ENCODE measurements at regions not wholly inside any gene's neighbourhood (a gene's known extent, or its start where the extent isn't known, plus 50 kb on each side); places are given as distances from the start of the nearest gene placed in this dataset.

DNA sequence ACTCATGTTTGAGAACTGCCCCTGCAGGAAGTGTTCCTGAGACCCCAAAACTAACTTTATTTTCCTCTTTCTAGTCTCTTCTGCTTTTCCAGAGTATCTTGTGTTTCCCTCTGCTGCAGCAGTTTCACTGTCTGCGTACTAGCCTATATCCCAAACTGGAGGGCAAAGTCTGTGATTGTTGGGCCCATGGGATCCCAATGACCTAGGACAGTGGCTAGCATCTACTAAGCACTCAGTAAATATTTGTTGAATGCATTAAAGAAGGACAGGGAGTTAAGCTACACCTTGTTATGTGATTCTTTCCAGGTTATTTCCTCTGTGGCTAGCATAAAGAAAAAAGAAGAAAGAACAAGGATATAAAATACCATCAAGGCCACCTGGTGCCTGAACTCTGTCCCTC, 210.6 kb upstream of the PHYHIPL start:
- Mint-ChIP-seq H3K27me3 (ENCODE audit: insufficient read depth, unreplicated experiment) (peaks cover 32% of the 10 kb centered on the region), H3K36me3 (ENCODE audit: insufficient read depth, unreplicated experiment) (no peaks in the 10 kb centered on the region), H3K4me3 (ENCODE audit: unreplicated experiment) (no peak overlapping the region), H3K27ac (ENCODE audit: low read depth, unreplicated experiment) (no peak overlapping the region), H3K4me1 (ENCODE audit: insufficient read depth, unreplicated experiment) (no peaks in the 10 kb centered on the region), H3K9me3 (ENCODE audit: unreplicated experiment) (peaks cover 4% of the 10 kb centered on the region)
- TF ChIP-seq, protein P1, sequence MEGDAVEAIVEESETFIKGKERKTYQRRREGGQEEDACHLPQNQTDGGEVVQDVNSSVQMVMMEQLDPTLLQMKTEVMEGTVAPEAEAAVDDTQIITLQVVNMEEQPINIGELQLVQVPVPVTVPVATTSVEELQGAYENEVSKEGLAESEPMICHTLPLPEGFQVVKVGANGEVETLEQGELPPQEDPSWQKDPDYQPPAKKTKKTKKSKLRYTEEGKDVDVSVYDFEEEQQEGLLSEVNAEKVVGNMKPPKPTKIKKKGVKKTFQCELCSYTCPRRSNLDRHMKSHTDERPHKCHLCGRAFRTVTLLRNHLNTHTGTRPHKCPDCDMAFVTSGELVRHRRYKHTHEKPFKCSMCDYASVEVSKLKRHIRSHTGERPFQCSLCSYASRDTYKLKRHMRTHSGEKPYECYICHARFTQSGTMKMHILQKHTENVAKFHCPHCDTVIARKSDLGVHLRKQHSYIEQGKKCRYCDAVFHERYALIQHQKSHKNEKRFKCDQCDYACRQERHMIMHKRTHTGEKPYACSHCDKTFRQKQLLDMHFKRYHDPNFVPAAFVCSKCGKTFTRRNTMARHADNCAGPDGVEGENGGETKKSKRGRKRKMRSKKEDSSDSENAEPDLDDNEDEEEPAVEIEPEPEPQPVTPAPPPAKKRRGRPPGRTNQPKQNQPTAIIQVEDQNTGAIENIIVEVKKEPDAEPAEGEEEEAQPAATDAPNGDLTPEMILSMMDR (IDR thresholded peaks at IDR 0.05; ENCODE audit: unreplicated experiment): no peak
- ChIA-PET CTCF (interaction anchor here (1.9 to 2.1 kb wide), 2 partner anchors 13 to 14 kb away, joined by 4 to 9 read pairs; no protein-coding TSS in a partner anchor), POLR2A (interaction anchor here (0.7 kb wide), 1 partner anchor 57 kb away, joined by 3 read pairs; no protein-coding TSS in a partner anchor)
- intact Hi-C loops (cut with micrococcal nuclease): no loop called here
- DNase-seq (ENCODE audit: unreplicated experiment): no peak
- BruUV-seq (replicated peaks): no TSS peak

DNA sequence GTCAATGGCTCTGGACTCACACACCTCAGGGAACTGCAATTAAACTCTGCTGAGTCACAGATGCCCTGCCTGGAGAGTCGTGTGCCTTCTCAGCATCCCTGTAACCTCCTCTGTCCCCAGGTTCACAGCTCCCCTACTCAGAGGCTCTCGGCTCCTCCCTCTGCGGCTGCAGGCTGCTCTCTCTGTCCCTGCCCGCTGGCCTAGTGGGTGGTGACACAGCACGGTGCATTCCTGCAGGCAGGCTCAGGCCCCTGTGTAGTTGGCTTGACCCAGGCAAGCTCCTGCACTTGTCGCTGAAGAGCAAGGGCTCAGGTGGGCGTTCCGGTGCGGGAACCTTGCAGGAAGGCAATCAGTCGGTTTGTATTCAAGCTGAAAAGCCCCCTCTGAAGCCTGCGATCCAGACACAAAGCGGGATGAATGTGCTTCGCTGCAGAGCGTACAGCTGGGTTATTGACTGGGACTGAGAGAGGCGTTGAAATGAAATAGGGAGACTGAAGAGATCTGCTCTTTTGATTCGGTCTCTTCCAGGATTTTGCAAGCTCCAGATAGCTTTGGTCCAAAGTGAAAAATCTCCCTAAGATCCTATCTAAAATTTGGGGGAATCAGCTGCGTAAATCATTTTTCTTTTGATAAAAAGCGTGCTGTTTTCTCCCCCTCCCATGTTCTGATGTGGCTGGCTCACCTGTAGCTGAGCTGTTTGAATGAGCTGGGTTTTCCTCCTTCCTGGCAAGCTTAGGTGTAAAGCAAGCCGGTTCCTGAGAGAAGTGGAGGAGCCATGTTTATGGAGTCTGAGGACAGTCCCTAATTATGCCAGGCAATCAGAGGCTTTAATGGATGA, 208.7 kb upstream of the PHYHIPL start:
- no TSS peak for BruUV-seq (replicated peaks)
- ChIA-PET POLR2A (no interaction called here), CTCF (interaction anchor here (0.8 to 2.1 kb wide), 2 partner anchors 16 to 75 kb away, joined by 3 to 9 read pairs; no protein-coding TSS in a partner anchor)
- DNase-seq (ENCODE audit: unreplicated experiment): no peak
- Mint-ChIP-seq H3K36me3 (ENCODE audit: insufficient read depth, unreplicated experiment) (no peaks in the 10 kb centered on the region), H3K4me3 (ENCODE audit: unreplicated experiment) (no peak overlapping the region), H3K9me3 (ENCODE audit: unreplicated experiment) (no peaks in the 10 kb centered on the region), H3K27ac (ENCODE audit: low read depth, unreplicated experiment) (no peak overlapping the region), H3K27me3 (ENCODE audit: insufficient read depth, unreplicated experiment) (peaks cover 32% of the 10 kb centered on the region), H3K4me1 (ENCODE audit: insufficient read depth, unreplicated experiment) (no peaks in the 10 kb centered on the region)
- TF ChIP-seq, protein P1 (IDR thresholded peaks at IDR 0.05; ENCODE audit: unreplicated experiment): no peak
- intact Hi-C loops (cut with micrococcal nuclease): no loop called here

DNA sequence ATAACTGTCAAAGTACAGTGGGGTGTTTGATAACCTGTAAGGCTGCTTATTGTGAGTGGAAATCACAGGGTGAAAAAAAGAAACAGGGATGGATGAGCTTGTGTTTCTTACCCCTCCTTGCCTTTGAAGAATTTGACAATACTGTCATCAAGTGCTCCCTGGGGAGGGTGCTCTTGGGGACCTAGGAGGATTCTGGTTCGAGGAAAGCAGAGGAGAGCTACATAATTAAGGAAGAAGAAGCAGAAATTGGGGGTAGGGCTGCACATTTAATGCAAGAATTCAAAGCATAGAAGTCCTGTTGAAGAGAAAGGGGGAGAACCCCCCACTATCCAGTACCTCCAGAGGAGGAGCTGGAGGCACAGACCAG, 208.1 kb upstream of the PHYHIPL start:
- Mint-ChIP-seq H3K27me3 (ENCODE audit: insufficient read depth, unreplicated experiment) (peaks cover 32% of the 10 kb centered on the region), H3K27ac (ENCODE audit: low read depth, unreplicated experiment) (no peak overlapping the region), H3K4me1 (ENCODE audit: insufficient read depth, unreplicated experiment) (no peaks in the 10 kb centered on the region), H3K9me3 (ENCODE audit: unreplicated experiment) (no peaks in the 10 kb centered on the region), H3K36me3 (ENCODE audit: insufficient read depth, unreplicated experiment) (no peaks in the 10 kb centered on the region), H3K4me3 (ENCODE audit: unreplicated experiment) (no peak overlapping the region)
- CTCF ChIA-PET: interaction anchor here (0.7 to 1.1 kb wide), 3 partner anchors 15 to 74 kb away, joined by 3 read pairs; no protein-coding TSS in a partner anchor
- no TSS peak for BruUV-seq (replicated peaks)
- POLR2A ChIA-PET: no interaction called here
- intact Hi-C loops (cut with micrococcal nuclease): no loop called here
- DNase-seq (ENCODE audit: unreplicated experiment): no peak
- TF ChIP-seq, protein P1 (IDR thresholded peaks at IDR 0.05; ENCODE audit: unreplicated experiment): no peak

DNA sequence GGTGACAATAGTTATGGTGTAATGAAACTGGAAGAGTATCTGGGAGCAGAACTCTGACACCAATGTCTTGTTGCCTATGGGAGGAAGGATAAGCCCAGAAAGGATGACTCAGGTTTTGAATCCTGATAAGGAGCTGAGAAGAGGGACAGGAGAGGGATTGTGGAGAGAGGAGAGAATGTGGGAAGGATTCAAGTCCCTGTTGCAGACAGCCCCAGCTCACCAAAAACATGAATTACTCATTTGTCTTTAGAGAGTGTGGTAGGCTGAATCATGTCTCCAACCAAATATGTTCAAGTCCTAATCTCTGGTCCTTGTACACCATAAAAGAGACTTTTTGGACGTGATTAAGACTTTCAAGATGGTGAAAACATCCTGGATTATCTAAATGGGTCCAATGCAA, 206.9 kb upstream of the PHYHIPL start:
- BruUV-seq (replicated peaks): no TSS peak
- no peak for DNase-seq (ENCODE audit: unreplicated experiment)
- Mint-ChIP-seq H3K4me3 (ENCODE audit: unreplicated experiment) (no peak overlapping the region), H3K4me1 (ENCODE audit: insufficient read depth, unreplicated experiment) (no peaks in the 10 kb centered on the region), H3K9me3 (ENCODE audit: unreplicated experiment) (no peaks in the 10 kb centered on the region), H3K27ac (ENCODE audit: low read depth, unreplicated experiment) (no peak overlapping the region), H3K27me3 (ENCODE audit: insufficient read depth, unreplicated experiment) (peaks cover 29% of the 10 kb centered on the region), H3K36me3 (ENCODE audit: insufficient read depth, unreplicated experiment) (no peaks in the 10 kb centered on the region)
- intact Hi-C loops (cut with micrococcal nuclease): no loop called here
- CTCF ChIA-PET: interaction anchor here (1.1 kb wide), 1 partner anchor 17 kb away, joined by 3 read pairs; no protein-coding TSS in a partner anchor
- POLR2A ChIA-PET: no interaction called here
- TF ChIP-seq, protein P1 (IDR thresholded peaks at IDR 0.05; ENCODE audit: unreplicated experiment): no peak
